GM21390 (cell line): ENCODE measurements at regions not wholly inside any gene's neighbourhood (a gene's known extent, or its start where the extent isn't known, plus 50 kb on each side); places are given as distances from the start of the nearest gene placed in this dataset.
"Not testable (repeated sequence)": the region's sequence is repeated elsewhere in the genome, so short reads cannot be mapped to it uniquely, and the experiment has no call there.

ENCODE experiments used
- ATAC-seq: cut with Tn5 transposase; IDR thresholded peaks from one replicate; pipeline ENCODE4 v1.9.1; 2021; ENCODE audit not compliant: unreplicated experiment

- no peak for ATAC-seq
Observed at GRCh38 chr4:135114079-135114478, 912.5 kb upstream of the PABPC4L start.

GRCh38 chr4:135098061-135098460, 896.5 kb upstream of the PABPC4L start:
- ATAC-seq, result no peak

GRCh38 chr4:135073389-135073788, 871.8 kb upstream of the PABPC4L start:
- ATAC-seq, result no peak

- ATAC-seq, result no peak
Observed at GRCh38 chr4:135072553-135072952, 871.0 kb upstream of the PABPC4L start.

GRCh38 chr4:135065366-135065765, 863.8 kb upstream of the PABPC4L start:
- no peak for ATAC-seq

GRCh38 chr4:135050086-135050717, 848.6 kb upstream of the PABPC4L start:
- no peak for ATAC-seq

DNA sequence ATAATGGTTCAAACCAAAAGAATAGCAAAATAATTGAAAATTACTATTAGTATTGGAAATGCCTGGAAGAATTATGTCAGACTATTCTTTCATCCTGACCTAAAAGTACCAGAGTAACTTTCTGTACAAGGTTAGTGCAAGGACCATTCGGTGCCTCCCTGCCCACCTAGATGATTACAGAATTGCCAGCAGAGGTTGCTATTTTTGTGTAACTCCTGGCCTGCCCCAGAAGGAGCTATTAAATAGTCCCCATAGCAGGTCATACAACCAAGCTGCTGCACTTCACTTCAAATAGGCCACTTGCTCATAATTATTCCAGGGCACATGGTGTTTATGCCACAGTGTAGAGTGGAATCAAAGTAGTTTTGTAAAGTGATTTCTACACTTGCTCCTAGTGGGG, 831.1 kb upstream of the PABPC4L start:
- ATAC-seq, result no peak

- no peak for ATAC-seq
Observed at GRCh38 chr4:135015771-135016170, 814.2 kb upstream of the PABPC4L start.

DNA sequence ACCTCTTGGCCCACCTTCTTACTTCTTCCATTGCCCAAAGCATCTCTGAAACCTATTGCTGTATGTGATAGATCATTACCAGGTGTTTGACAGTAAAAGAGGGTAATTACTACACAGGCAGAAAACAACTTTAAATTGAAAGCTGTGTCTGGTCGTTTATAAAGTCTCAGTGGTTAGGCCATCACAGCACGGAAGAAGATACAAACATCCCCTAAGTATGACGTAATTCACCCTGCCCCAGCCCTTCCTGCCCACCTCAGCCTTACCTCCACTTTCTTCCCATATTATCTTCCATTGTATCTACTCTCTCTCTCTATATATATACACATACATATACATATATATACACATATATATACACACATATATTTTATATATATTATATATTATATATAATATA, 805.8 kb upstream of the PABPC4L start:
- no peak for ATAC-seq

DNA sequence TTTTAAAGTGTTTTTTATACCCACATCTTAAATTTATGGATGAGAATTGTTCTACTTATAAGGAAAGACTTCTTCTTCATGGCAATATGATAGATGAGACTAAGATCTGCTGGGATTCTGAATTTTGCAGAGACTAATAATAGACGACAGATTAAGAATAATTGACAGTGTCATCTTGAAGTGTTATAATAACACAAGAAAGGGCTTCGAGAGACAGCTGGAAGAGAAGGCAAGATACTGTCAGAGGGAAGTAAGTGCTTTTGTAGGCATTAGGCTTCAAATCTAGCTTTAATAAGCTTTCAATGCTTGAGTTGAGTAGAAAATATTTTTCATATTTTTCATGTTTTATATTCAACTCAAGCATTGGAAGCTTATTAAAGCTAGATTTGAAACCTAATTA, 797.6 kb upstream of the PABPC4L start:
- ATAC-seq, result no peak

- ATAC-seq, result no peak
Observed at GRCh38 chr4:134961963-134962362, 760.4 kb upstream of the PABPC4L start.

DNA sequence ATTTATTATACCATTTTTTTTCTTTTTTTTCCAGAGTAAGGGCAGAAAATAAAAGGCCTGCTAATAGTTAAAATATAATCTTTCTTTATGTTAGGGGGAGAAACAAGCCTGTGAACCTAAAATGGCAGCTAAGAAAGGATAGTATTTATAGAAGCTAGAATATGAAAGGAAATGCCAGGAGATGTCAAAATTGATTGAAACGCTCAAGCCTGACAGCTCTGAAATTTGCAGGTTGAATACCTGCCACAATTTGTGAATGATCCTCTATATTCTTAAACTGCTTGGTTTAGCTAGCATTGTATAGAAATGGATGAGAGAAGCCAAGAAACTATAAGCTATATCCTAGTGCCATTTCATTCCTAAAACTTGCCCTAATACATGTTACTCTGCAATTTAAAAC, 757.3 kb upstream of the PABPC4L start:
- no peak for ATAC-seq

GRCh38 chr4:134955059-134955458, 753.5 kb upstream of the PABPC4L start:
- ATAC-seq, result no peak

DNA sequence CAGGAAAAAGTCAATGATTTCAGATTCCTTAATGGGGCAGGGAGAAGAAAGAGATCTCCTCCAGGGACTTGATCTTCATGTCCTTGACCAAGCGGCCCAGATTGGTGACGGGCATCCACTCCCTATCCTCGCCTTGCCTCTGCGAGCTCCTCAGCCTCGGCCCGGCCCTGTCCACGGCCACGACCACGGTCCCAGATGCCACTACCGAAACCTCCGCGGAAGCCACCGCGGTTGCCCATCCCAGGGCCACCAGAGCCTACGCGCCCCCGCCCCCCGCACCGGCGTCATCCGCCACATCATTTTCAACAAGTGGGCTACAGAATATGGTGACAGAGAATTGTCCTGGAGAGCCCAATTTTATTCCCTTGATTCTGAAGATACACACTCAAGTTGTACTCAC, 751.2 kb upstream of the PABPC4L start:
- ATAC-seq, result no peak

DNA sequence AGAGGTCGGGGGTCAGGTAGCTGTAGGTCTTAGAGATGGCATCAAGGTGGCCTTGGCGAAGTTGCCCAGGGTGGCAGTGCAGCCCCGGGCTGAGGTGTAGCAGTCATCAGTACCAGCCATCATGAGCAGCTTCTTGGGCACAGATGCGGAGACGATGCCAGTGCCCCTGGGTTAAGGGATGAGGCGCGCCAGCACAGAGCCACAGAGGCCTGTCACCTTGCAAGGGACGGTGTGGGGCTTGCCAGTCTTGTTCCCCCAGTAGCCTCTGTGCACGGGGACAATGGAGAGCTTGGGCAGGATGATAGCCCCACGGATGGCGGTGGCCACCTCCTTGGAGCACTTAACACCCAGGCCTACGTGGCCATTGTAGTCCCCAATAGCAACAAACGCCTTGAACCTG, 750.7 kb upstream of the PABPC4L start:
- no peak for ATAC-seq

GRCh38 chr4:134948110-134948642, 746.6 kb upstream of the PABPC4L start:
- ATAC-seq, result no peak

GRCh38 chr4:134944115-134944514, 742.5 kb upstream of the PABPC4L start:
- ATAC-seq, result no peak

GRCh38 chr4:134936014-134936413, 734.4 kb upstream of the PABPC4L start:
- no peak for ATAC-seq

DNA sequence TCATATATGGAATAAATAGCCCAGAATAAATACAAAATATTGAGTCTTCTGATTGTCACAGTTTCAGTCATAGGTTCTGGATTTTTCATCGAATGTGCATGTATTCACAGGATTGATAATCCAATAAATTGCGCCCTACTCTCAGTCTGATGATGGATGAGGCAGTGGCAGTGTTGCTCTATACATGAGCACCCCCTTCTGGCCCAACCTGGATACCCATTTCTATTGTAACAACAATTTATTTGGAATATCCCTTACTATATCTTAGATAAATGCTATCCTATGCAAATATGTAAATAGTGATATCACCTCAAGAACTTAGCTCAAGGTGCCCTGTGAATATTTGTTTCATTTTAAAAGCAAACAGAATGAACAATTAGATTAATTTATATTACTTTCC, 733.7 kb upstream of the PABPC4L start:
- no peak for ATAC-seq

DNA sequence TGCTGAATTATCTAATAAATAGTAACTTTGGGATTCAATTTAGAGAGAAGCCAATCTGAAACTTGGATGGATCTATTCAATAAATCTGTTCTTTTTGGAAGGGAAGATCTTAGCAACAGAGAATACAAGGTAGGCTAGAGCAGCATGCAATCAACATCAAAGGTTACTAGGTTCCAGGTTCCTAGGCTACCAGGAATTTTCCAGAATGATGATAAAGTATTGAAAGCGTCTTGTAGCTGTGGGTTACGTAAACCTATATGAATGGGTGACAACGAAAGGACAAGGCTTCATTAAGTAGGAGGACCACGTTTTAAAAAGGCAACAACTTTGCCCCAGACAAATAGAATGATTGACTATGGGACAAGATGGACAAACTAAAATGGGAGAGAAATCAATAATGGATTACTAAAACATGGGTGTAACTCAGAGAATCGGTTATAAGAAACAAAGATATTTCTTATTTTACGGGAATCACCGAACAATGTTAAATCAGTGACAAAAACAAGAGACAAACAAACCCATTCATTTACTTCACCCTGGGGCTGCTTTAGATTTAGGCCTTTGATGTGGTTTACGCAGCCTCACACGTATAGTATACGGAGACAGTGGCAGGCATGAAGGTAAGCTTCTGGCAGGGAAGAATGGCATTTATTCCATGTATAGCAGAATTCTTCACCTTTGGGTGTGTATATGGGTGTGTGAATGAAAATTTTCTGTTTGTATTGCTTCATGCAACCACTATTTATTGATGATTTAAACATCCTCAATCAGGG, 732.6 kb upstream of the PABPC4L start:
- ATAC-seq, result no peak

DNA sequence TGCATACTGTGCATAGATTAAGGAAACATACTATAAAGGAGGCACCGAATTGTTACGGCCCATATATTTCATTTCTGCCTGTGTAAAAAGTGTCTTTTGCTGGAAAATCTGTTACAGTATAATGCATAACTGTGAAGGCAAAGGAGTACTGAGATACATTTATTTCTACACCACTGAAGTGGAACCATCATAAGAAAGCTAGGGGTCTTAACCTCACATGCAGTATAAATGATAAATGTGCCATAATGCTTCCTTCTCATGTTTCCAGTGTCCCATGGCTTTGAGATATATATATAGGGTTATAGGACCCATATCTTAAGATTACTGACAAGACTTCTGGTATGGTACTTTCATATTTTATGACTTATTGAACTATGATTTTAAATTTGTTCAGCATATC, 713.8 kb upstream of the PABPC4L start:
- ATAC-seq, result no peak

DNA sequence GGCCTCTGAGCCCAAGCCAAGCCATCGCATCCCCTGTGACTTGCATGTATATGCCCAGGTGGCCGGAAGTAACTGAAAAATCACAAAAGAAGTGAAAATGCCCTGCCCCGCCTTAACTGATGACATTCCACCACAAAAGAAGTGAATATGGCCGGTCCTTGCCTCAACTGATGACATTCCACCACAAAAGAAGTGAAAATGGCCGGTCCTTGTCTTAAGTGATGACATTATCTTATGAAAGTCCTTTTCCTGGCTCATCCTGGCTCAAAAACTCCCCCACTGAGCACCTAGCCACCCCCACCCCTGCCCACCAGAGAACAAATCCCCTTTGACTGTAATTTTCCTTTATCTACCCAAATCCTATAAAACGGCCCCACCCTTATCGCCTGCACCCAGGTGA, 712.7 kb upstream of the PABPC4L start:
- ATAC-seq, result not testable (repeated sequence)

DNA sequence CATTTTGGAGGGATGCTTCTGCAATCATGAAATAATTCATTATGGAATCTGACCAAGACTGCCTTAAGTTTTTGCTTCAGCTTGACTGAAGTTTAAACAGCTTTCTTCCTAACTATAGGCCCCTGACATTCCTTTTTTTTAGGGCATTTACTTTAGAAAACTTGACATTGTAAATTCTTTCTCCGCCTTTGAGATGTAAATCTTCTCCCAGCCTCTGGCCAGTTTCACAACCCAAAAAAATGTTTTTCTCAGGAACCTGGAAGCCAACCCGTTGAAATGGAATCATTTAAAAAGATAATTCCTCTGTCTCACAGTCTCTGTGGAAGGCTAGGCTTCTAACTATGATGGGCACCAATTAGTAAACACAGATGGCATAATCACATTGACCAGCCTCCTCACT, 710.4 kb upstream of the PABPC4L start:
- no peak for ATAC-seq
